GM13977 (cell line): ENCODE measurements at regions not wholly inside any gene's neighbourhood (a gene's known extent, or its start where the extent isn't known, plus 50 kb on each side); places are given as distances from the start of the nearest gene placed in this dataset.

ENCODE experiments used
- DNase-seq: peaks from one replicate; pipeline ENCODE4 v3.0.0; 2012; ENCODE audit warnings: low spot score
- in situ Hi-C: fragments of 300-500 bp; cut with MboI; formaldehyde crosslinking; loops from one replicate; pipeline ENCODE4 v1.12.0; 2022; ENCODE audit warnings: low sequenced_read_pairs, low pct_unique_long_range_greater_than_20kb, mixed read lengths, inconsistent platforms; ENCODE audit not compliant: unreplicated experiment
- TF ChIP-seq, protein P1 (sequence below): IDR thresholded peaks from 2 replicates; pipeline ENCODE4 v1.5.1; 2012; ENCODE audit warnings: mild to moderate bottlenecking, control low read depth; ENCODE audit not compliant: insufficient read depth; ENCODE audit errors: extremely low read depth, missing control alignments

DNA sequence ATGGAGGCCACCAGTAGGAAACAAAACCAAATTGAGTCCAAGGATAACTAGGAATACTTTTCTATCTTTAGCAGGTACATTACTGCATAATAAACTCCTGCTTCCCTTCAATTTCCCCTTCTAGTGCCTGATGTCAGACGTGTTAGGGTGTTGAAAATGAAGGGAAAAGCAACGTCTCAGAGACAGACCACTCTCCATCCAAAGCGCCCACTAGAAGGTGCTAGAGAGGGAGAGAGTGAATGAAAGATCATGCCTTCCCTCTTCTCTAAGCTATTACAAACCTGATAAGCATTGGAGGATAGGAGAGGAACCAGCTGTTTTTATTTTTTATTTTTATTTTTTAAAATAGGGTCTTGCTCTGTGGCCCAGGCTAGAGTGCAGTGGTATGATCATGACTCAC, 64.1 kb downstream of the ZNF641 start:
- in situ Hi-C loops = no loop called here
- TF ChIP-seq, protein P1, sequence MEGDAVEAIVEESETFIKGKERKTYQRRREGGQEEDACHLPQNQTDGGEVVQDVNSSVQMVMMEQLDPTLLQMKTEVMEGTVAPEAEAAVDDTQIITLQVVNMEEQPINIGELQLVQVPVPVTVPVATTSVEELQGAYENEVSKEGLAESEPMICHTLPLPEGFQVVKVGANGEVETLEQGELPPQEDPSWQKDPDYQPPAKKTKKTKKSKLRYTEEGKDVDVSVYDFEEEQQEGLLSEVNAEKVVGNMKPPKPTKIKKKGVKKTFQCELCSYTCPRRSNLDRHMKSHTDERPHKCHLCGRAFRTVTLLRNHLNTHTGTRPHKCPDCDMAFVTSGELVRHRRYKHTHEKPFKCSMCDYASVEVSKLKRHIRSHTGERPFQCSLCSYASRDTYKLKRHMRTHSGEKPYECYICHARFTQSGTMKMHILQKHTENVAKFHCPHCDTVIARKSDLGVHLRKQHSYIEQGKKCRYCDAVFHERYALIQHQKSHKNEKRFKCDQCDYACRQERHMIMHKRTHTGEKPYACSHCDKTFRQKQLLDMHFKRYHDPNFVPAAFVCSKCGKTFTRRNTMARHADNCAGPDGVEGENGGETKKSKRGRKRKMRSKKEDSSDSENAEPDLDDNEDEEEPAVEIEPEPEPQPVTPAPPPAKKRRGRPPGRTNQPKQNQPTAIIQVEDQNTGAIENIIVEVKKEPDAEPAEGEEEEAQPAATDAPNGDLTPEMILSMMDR = peak; percentile 43
- DNase-seq = no peak

GRCh38 chr12:48285751-48286650, 64.7 kb downstream of the ZNF641 start:
- TF ChIP-seq, protein P1 = no peak

DNA sequence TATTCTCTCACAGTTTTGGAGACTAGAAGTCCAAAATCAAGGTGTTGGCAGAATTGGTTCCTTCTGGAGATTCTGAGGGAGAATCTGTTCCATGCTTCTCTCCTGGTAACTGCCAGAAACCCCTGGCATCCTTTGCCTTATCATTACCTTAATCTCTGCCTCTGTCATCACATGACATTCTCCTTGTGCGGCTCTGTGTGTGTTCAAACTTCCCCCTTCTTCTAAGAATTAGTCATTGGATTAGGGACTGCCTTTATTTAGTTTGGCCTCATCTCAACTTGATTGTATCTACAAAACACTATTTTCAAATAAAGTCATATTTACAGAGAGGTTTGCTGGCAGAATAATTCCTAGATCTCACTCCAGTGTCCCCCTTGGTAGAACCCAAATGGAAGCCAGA, 68.9 kb downstream of the ZNF641 start:
- DNase-seq = no peak
- in situ Hi-C loops = no loop called here
- TF ChIP-seq, protein P1 = no peak

More at GRCh38 chr12:48285751-48286650, 64.7 kb downstream of the ZNF641 start:
- in situ Hi-C loops = no loop called here
- DNase-seq = no peak

- DNase-seq = no peak
- in situ Hi-C loops = no loop called here
- TF ChIP-seq, protein P1 = no peak
These were observed 70.1 kb downstream of the ZNF641 start for GRCh38 chr12:48280572-48280971.

GRCh38 chr12:48279601-48280000, 71.1 kb downstream of the ZNF641 start:
- no peak for DNase-seq
- in situ Hi-C loops = no loop called here
- TF ChIP-seq, protein P1 = no peak

- in situ Hi-C loops = no loop called here
- TF ChIP-seq, protein P1 = no peak
- DNase-seq = no peak
These were observed 71.6 kb downstream of the ZNF641 start for GRCh38 chr12:48279101-48279500.

DNA sequence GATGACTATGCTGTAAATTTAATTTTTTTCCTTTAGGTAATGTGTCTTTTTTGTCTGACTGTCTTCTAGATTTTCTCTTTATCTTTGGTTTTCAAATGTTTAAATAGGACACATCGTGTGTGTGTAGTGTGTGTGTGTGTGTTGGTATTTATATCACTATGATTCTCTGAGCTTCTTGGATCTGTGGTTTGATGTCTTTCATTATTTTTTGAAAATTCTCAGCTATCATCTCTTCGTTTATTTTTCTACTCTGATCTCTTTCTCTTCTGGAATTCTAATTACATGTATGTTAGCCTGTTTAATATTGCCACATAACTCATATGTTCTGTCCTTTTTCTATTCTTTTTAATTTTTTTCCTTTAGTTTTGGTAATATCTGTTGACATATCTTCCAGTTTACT, 73.5 kb upstream of the OR10AD1 start:
- DNase-seq = no peak
- TF ChIP-seq, protein P1 = no peak
- in situ Hi-C loops = no loop called here
